K562 (cell line): ENCODE measurements at regions not wholly inside any gene's neighbourhood (a gene's known extent, or its start where the extent isn't known, plus 50 kb on each side); places are given as distances from the start of the nearest gene placed in this dataset.

Experiments used
- HCFC1 ChIP-seq: IDR thresholded peaks from 2 replicates; pipeline ENCODE4 v1.6.1; 2012; ENCODE audit warnings: low read depth, low read length, improper control_type of control experiment
- MBD1 ChIP-seq: fragments of 250-450 bp; sonication (Bioruptor Pico); IDR thresholded peaks from 2 replicates; pipeline ENCODE4 v1.8.0; 2022; ENCODE audit warnings: inconsistent platforms
- SRSF1 ChIP-seq: fragments of 200-400 bp; formaldehyde crosslinking; IDR thresholded peaks from 2 replicates; pipeline ENCODE4 v1.6.1; 2017; ENCODE audit warnings: mild to moderate bottlenecking, low read depth, low read length, moderate library complexity
- STAT6 ChIP-seq: sonication (generic); formaldehyde crosslinking; IDR thresholded peaks from 2 replicates; pipeline ENCODE4 v1.8.1; 2023; ENCODE audit warnings: mild to moderate bottlenecking, missing genetic modification reagents

- TF ChIP-seq STAT6 (CRISPR knock-in tag) (no peak), SRSF1 (no peak), MBD1 (CRISPR knock-in tag) (no peak), HCFC1 (0 out of 2 replicates have a peak, but pooled peaks have one; percentile 23)
- TF ChIP-seq, all 486 proteins: peak for 44
These were observed 100.4 kb downstream of the LSM3 start (continued) for GRCh38 chr3:14278799-14279625.
